ENCODE measurements at regions not wholly inside any gene's neighbourhood (a gene's known extent, or its start where the extent isn't known, plus 50 kb on each side); places are given as distances from the start of the nearest gene placed in this dataset.

DNA sequence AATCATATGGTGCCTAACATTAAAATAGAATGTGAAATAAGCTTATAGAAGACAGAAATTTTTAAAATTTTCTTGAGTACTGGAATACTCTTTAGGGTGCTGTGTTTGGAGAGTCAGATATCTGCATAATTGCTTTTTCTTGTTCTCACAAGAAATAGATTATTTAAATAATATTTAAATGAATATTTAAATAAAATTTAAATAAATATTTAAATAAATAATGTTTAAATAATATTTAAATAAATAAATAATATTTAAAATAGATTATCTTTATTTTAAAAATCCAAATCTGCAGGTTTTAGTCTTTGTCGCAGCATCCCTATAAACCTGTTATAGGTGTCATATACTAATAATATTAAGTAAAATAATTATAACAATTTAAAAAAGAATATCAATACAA lies 1589.4 kb downstream of the MAT2B start:
- Histone ChIP-seq H3K9me3 (replicated peaks; ENCODE audit: control insufficient read depth, insufficient read depth, low read length) (no peaks in the 10 kb centered on the region), H2AFZ (ENCODE audit: low read depth, low read length) (no peak overlapping the region), H3K9ac (replicated peaks; ENCODE audit: extremely low read depth, insufficient read depth, low read length) (no peak overlapping the region), H3K4me3 (replicated peaks in 1 of 3; ENCODE audit: insufficient read depth in 1 of 3, low read depth in 1 of 3, low read length in 3 of 3) (no peak overlapping the region), H3K36me3 (ENCODE audit: control insufficient read depth in 2 of 2, extremely low read depth in 1 of 2, insufficient read depth in 2 of 2, low read length in 2 of 2) (no peaks in the 10 kb centered on the region), H4K20me1 (replicated peaks; ENCODE audit: control insufficient read depth, extremely low read depth, insufficient read depth, low read length) (no peaks in the 10 kb centered on the region), H3K9me1 (replicated peaks; ENCODE audit: control insufficient read depth, extremely low read depth, insufficient read depth, low read length) (no peaks in the 10 kb centered on the region), H3K4me2 (ENCODE audit: insufficient read depth, low read length) (no peak overlapping the region), H3K27me3 (ENCODE audit: control insufficient read depth in 2 of 2, insufficient read depth in 2 of 2, low read length in 2 of 2) (no peaks in the 10 kb centered on the region), H3K4me1 (ENCODE audit: control insufficient read depth, extremely low read depth, insufficient read depth, low read length) (no peaks in the 10 kb centered on the region), H3K79me2 (ENCODE audit: control insufficient read depth, insufficient read depth, low read length) (no peaks in the 10 kb centered on the region), H3K27ac (ENCODE audit: insufficient read depth, low read depth, low read length) (no peak overlapping the region)
- intact Hi-C loops (cut with micrococcal nuclease): no loop called here
- CTCF ChIA-PET: no interaction called here
- DNase-seq (ENCODE audit: low read depth, low spot score) (no peak), FAIRE-seq (no peak)
- dilution Hi-C loops (cut with MboI; ENCODE audit: extremely low pct_ligation_motif_present, low sequenced_read_pairs): no loop called here
- TF ChIP-seq, protein P1, sequence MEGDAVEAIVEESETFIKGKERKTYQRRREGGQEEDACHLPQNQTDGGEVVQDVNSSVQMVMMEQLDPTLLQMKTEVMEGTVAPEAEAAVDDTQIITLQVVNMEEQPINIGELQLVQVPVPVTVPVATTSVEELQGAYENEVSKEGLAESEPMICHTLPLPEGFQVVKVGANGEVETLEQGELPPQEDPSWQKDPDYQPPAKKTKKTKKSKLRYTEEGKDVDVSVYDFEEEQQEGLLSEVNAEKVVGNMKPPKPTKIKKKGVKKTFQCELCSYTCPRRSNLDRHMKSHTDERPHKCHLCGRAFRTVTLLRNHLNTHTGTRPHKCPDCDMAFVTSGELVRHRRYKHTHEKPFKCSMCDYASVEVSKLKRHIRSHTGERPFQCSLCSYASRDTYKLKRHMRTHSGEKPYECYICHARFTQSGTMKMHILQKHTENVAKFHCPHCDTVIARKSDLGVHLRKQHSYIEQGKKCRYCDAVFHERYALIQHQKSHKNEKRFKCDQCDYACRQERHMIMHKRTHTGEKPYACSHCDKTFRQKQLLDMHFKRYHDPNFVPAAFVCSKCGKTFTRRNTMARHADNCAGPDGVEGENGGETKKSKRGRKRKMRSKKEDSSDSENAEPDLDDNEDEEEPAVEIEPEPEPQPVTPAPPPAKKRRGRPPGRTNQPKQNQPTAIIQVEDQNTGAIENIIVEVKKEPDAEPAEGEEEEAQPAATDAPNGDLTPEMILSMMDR (IDR thresholded peaks at IDR 0.05; ENCODE audit: extremely low read depth in 1 of 2, insufficient read depth in 1 of 2, low read depth in 1 of 2, low read length in 2 of 2): no peak
- no peak for TF ChIP-seq FOS (IDR thresholded peaks at IDR 0.05; ENCODE audit: borderline replicate concordance, insufficient read depth, low read length)
- TF ChIP-seq JUN (IDR thresholded peaks at IDR 0.05; ENCODE audit: borderline replicate concordance, insufficient read depth, insufficient read length, low read depth): no peak
- no peak for TF ChIP-seq EZH2 (IDR thresholded peaks at IDR 0.05; ENCODE audit: borderline replicate concordance, low read depth, low read length, severe bottlenecking)
- TF ChIP-seq, protein P2, sequence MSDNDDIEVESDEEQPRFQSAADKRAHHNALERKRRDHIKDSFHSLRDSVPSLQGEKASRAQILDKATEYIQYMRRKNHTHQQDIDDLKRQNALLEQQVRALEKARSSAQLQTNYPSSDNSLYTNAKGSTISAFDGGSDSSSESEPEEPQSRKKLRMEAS (IDR thresholded peaks at IDR 0.05; ENCODE audit: insufficient read depth, insufficient read length): no peak
- no peak for TF ChIP-seq GATA2 (IDR thresholded peaks at IDR 0.05; ENCODE audit: insufficient read depth, insufficient read length, low read depth, low read length)
- no peak for TF ChIP-seq MYC (IDR thresholded peaks at IDR 0.05; ENCODE audit: low read depth, low read length)
- TF ChIP-seq POLR2A (IDR thresholded peaks at IDR 0.05; ENCODE audit: low read depth, low read length): no peak
- no peak for TF ChIP-seq POLR2AphosphoS5 (IDR thresholded peaks at IDR 0.05; ENCODE audit: insufficient read depth, low read depth, low read length)
- no TSS peak for BruUV-seq (replicated peaks)
- POLR2A ChIA-PET: no interaction called here

Measured in endothelial cell of umbilical vein (primary cell).